BJ (cell line): ENCODE measurements at regions not wholly inside any gene's neighbourhood (a gene's known extent, or its start where the extent isn't known, plus 50 kb on each side); places are given as distances from the start of the nearest gene placed in this dataset.

Experiments
- CTCF ChIA-PET: fragments of 350-600 bp; formaldehyde crosslinking; extraction: SDS; loops from one replicate; lab custom pipeline; 2021; ENCODE audit warnings: antibody characterized with exemption, inconsistent platforms; lab: Yijun Ruan, JAX
- POLR2A ChIA-PET: fragments of 300-600 bp; sonication (Branson Sonifier 250); formaldehyde crosslinking; extraction: SDS; loops from one replicate; lab custom pipeline; 2021; ENCODE audit warnings: antibody characterized with exemption; lab: Charles Lee
- DNase-seq: peaks from one replicate; pipeline ENCODE4 v3.0.0-alpha.2; 2011; ENCODE audit warnings: low read depth
- H3K27me3 ChIP-seq: 2 replicates; pipeline ENCODE4 v1.6.0; 2011; ENCODE audit warnings: low read length; ENCODE audit not compliant: control insufficient read depth, insufficient read depth
- H3K36me3 ChIP-seq: 2 replicates; pipeline ENCODE4 v1.5.1; 2011; ENCODE audit warnings: low read length; ENCODE audit not compliant: control insufficient read depth, insufficient read depth
- H3K4me3 ChIP-seq: 2 replicates; pipeline ENCODE4 v1.5.1; 2011; ENCODE audit warnings: low read depth, mild to moderate bottlenecking, control low read depth, low read length
- TF ChIP-seq, protein P1 (sequence below): IDR thresholded peaks from 2 replicates; pipeline ENCODE4 v1.5.1; 2011; ENCODE audit warnings: low read depth, mild to moderate bottlenecking, control low read depth, inconsistent platforms, low read length, moderate library complexity; ENCODE audit not compliant: insufficient read depth

- no peak for DNase-seq
- ChIA-PET CTCF (interaction anchor here (1.0 to 1.4 kb wide), 2 partner anchors 24 to 26 kb away, joined by 3 to 5 read pairs; no protein-coding TSS in a partner anchor), POLR2A (interaction anchor here (0.5 kb wide), 1 partner anchor 91 kb away, joined by 3 read pairs; no protein-coding TSS in a partner anchor)
- H3K27me3 ChIP-seq, result no peaks in the 10 kb centered on the region
- H3K4me3 ChIP-seq, result no peak overlapping the region
- no peaks in the 10 kb centered on the region for H3K36me3 ChIP-seq
- TF ChIP-seq, protein P1, sequence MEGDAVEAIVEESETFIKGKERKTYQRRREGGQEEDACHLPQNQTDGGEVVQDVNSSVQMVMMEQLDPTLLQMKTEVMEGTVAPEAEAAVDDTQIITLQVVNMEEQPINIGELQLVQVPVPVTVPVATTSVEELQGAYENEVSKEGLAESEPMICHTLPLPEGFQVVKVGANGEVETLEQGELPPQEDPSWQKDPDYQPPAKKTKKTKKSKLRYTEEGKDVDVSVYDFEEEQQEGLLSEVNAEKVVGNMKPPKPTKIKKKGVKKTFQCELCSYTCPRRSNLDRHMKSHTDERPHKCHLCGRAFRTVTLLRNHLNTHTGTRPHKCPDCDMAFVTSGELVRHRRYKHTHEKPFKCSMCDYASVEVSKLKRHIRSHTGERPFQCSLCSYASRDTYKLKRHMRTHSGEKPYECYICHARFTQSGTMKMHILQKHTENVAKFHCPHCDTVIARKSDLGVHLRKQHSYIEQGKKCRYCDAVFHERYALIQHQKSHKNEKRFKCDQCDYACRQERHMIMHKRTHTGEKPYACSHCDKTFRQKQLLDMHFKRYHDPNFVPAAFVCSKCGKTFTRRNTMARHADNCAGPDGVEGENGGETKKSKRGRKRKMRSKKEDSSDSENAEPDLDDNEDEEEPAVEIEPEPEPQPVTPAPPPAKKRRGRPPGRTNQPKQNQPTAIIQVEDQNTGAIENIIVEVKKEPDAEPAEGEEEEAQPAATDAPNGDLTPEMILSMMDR, result no peak
Measured at GRCh38 chr9:21683484-21684175, 118.8 kb upstream of the MTAP start.

DNA sequence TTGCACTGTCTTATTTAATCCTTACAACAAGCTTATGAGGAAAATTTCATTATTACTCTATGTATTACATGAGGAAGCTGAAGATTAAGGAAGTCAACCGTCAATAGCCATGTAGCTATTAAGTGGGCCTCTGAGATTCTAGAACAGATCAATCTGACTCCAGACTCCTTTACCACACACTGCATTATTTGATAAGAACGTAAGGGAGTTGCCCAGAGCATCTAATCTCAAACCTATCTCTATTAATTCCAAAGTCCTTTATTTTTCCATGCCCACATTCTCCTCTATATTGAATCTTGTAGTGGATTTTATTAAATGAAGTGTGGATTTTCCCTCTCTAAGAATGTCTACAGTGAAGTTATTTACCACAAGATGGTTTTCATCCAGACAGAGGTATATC lies 118.2 kb upstream of the MTAP start:
- ChIA-PET CTCF (interaction anchor here (1.0 to 1.4 kb wide), 2 partner anchors 24 to 25 kb away, joined by 3 to 5 read pairs; no protein-coding TSS in a partner anchor), POLR2A (no interaction called here)
- TF ChIP-seq, protein P1, result no peak
- H3K36me3 ChIP-seq, result no peaks in the 10 kb centered on the region
- no peak for DNase-seq
- H3K4me3 ChIP-seq, result no peak overlapping the region
- no peaks in the 10 kb centered on the region for H3K27me3 ChIP-seq

DNA sequence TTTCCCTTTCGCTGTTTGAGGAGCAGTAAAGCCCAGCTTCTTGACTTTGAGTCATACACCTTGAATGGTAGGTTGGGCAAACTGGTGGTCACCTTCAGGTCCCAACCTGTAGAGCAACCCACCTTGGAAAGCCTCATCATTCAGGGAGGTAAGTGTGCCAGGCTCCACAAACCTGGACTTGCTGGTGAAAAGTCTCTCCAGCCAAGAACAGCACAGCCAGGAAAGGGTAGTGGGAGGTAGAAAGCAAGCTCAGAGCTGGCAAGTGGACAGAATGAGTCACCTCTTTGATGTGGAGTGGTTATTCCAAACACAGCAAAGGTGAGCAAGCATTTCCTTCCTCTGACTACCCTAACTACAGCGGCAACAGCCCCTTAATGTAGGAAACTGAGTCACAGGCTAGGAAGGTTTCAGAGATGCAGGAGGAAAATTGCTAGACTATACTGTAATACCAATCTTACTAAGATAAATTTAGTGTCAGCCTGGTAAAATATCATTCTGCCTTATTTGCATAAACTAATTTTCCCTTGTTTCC lies 117.5 kb upstream of the MTAP start:
- DNase-seq, result no peak
- POLR2A ChIA-PET, result no interaction called here
- Histone ChIP-seq H3K36me3 (no peaks in the 10 kb centered on the region), H3K4me3 (no peak overlapping the region), H3K27me3 (no peaks in the 10 kb centered on the region)
- TF ChIP-seq, protein P1, result no peak
- CTCF ChIA-PET, result no interaction called here

- Histone ChIP-seq H3K4me3 (no peak overlapping the region), H3K27me3 (no peaks in the 10 kb centered on the region), H3K36me3 (no peaks in the 10 kb centered on the region)
- DNase-seq, result no peak
- TF ChIP-seq, protein P1, result no peak
- ChIA-PET CTCF (no interaction called here), POLR2A (no interaction called here)
Measured at GRCh38 chr9:21685502-21685901, 116.9 kb upstream of the MTAP start.

GRCh38 chr9:21686738-21687137 lies 115.7 kb upstream of the MTAP start:
- no peaks in the 10 kb centered on the region for H3K27me3 ChIP-seq
- H3K36me3 ChIP-seq, result no peaks in the 10 kb centered on the region
- CTCF ChIA-PET, result no interaction called here
- TF ChIP-seq, protein P1, result no peak
- no peak overlapping the region for H3K4me3 ChIP-seq
- POLR2A ChIA-PET, result no interaction called here
- no peak for DNase-seq
